ENCODE measurements at regions not wholly inside any gene's neighbourhood (a gene's known extent, or its start where the extent isn't known, plus 50 kb on each side); places are given as distances from the start of the nearest gene placed in this dataset.

DNA sequence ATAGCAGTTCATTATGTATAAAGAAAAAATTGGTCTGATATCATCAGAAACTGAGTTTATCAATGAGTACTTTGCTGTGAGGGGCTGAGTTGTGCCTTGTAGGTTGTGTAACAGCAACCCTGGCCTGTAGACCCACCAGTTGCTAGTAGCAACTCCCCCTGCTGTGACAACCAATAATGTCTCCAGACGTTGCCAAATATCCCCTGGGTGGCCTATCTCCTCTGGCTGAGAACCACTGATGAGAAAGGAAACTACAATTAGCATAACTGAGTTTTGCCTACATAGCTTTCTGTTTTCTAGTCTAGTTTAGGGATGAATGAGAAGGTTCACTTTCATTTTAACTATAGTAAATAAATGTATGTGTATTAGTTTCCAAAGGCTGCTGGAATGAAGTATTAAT lies 234.1 kb downstream of the CPE start:
- Histone ChIP-seq H3K4me2 (ENCODE audit: control insufficient read depth, extremely low read depth, insufficient read depth, low read depth, low read length) (no peak overlapping the region), H3K27ac (ENCODE audit: control insufficient read depth, insufficient read depth, low read length) (no peak overlapping the region), H3K4me1 (ENCODE audit: control insufficient read depth, extremely low read depth, insufficient read depth, low read length) (no peaks in the 10 kb centered on the region), H3K9me1 (ENCODE audit: control insufficient read depth, extremely low read depth, insufficient read depth, low read length) (no peaks in the 10 kb centered on the region), H3K27me3 (ENCODE audit: control insufficient read depth, extremely low read depth, insufficient read depth, low read length) (no peaks in the 10 kb centered on the region), H2AFZ (ENCODE audit: control insufficient read depth, low read length) (no peak overlapping the region), H3K36me3 (ENCODE audit: control insufficient read depth in 2 of 2, extremely low read depth in 1 of 2, insufficient read depth in 2 of 2, low read length in 2 of 2) (no peaks in the 10 kb centered on the region), H3K79me2 (ENCODE audit: control insufficient read depth, insufficient read depth, low read length) (no peaks in the 10 kb centered on the region), H3K9me3 (ENCODE audit: control insufficient read depth, low read depth, low read length) (no peaks in the 10 kb centered on the region), H4K20me1 (ENCODE audit: control insufficient read depth, extremely low read depth, insufficient read depth, low read length) (no peaks in the 10 kb centered on the region), H3K9ac (ENCODE audit: control insufficient read depth, extremely low read depth, insufficient read depth, low read length) (no peak overlapping the region), H3K4me3 (ENCODE audit: control insufficient read depth in 2 of 3, extremely low read depth in 1 of 3, insufficient read depth in 2 of 3, low read depth in 1 of 3, low read length in 3 of 3) (no peak overlapping the region)
- FAIRE-seq (no peak), DNase-seq (ENCODE audit: low read depth, low spot score) (no peak)
- TF ChIP-seq EZH2 (IDR thresholded peaks at IDR 0.05; ENCODE audit: low read length): no peak
- TF ChIP-seq, protein P1, sequence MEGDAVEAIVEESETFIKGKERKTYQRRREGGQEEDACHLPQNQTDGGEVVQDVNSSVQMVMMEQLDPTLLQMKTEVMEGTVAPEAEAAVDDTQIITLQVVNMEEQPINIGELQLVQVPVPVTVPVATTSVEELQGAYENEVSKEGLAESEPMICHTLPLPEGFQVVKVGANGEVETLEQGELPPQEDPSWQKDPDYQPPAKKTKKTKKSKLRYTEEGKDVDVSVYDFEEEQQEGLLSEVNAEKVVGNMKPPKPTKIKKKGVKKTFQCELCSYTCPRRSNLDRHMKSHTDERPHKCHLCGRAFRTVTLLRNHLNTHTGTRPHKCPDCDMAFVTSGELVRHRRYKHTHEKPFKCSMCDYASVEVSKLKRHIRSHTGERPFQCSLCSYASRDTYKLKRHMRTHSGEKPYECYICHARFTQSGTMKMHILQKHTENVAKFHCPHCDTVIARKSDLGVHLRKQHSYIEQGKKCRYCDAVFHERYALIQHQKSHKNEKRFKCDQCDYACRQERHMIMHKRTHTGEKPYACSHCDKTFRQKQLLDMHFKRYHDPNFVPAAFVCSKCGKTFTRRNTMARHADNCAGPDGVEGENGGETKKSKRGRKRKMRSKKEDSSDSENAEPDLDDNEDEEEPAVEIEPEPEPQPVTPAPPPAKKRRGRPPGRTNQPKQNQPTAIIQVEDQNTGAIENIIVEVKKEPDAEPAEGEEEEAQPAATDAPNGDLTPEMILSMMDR (optimal IDR thresholded peaks at IDR 0.05 in 1 of 3, IDR thresholded peaks at IDR 0.05 in 1 of 3, conservative IDR thresholded peaks at IDR 0.05 in 1 of 3; ENCODE audit: extremely low read depth in 1 of 3, insufficient read depth in 2 of 3, low read length in 3 of 3): no peak
- dilution Hi-C loops (cut with MboI; ENCODE audit: extremely low pct_ligation_motif_present, low sequenced_read_pairs): no loop called here

DNA sequence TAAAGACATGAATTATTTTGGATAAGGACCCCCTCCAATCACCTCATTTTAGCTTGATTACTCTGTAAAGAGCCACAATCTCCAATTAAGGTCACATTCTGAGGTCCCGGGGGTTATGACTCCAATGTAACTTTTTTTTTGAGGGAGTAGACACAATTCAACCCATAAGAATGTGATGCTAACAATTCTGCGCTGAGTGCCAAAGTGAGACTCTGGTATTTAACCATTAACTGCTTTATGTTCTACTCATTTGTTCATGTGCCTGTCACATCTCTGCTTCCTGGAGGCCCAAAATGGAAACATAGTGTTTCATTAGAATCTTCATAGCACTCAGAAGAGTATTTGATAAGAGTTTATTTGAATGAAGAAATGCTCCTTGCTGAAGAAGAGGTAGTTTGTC lies 234.8 kb downstream of the CPE start:
- Histone ChIP-seq H3K27ac (ENCODE audit: control insufficient read depth, insufficient read depth, low read length) (no peak overlapping the region), H3K9me3 (ENCODE audit: control insufficient read depth, low read depth, low read length) (no peaks in the 10 kb centered on the region), H3K36me3 (ENCODE audit: control insufficient read depth in 2 of 2, extremely low read depth in 1 of 2, insufficient read depth in 2 of 2, low read length in 2 of 2) (no peaks in the 10 kb centered on the region), H3K4me2 (ENCODE audit: control insufficient read depth, extremely low read depth, insufficient read depth, low read depth, low read length) (no peak overlapping the region), H3K27me3 (ENCODE audit: control insufficient read depth, extremely low read depth, insufficient read depth, low read length) (no peaks in the 10 kb centered on the region), H2AFZ (ENCODE audit: control insufficient read depth, low read length) (no peak overlapping the region), H3K4me3 (ENCODE audit: control insufficient read depth in 2 of 3, extremely low read depth in 1 of 3, insufficient read depth in 2 of 3, low read depth in 1 of 3, low read length in 3 of 3) (no peak overlapping the region), H3K9me1 (ENCODE audit: control insufficient read depth, extremely low read depth, insufficient read depth, low read length) (no peaks in the 10 kb centered on the region), H3K79me2 (ENCODE audit: control insufficient read depth, insufficient read depth, low read length) (no peaks in the 10 kb centered on the region), H3K4me1 (ENCODE audit: control insufficient read depth, extremely low read depth, insufficient read depth, low read length) (no peaks in the 10 kb centered on the region), H4K20me1 (ENCODE audit: control insufficient read depth, extremely low read depth, insufficient read depth, low read length) (no peaks in the 10 kb centered on the region), H3K9ac (ENCODE audit: control insufficient read depth, extremely low read depth, insufficient read depth, low read length) (no peak overlapping the region)
- DNase-seq (ENCODE audit: low read depth, low spot score) (no peak), FAIRE-seq (no peak)
- dilution Hi-C loops (cut with MboI; ENCODE audit: extremely low pct_ligation_motif_present, low sequenced_read_pairs): no loop called here
- no peak for TF ChIP-seq EZH2 (IDR thresholded peaks at IDR 0.05; ENCODE audit: low read length)
- TF ChIP-seq, protein P1 (optimal IDR thresholded peaks at IDR 0.05 in 1 of 3, IDR thresholded peaks at IDR 0.05 in 1 of 3, conservative IDR thresholded peaks at IDR 0.05 in 1 of 3; ENCODE audit: extremely low read depth in 1 of 3, insufficient read depth in 2 of 3, low read length in 3 of 3): no peak
